ENCODE measurements at regions not wholly inside any gene's neighbourhood (a gene's known extent, or its start where the extent isn't known, plus 50 kb on each side); places are given as distances from the start of the nearest gene placed in this dataset.

- no peak for ATAC-seq
- intact Hi-C loops (cut with micrococcal nuclease) = no loop called here
- Histone ChIP-seq H3K27me3 (ENCODE audit: control insufficient read depth in 2 of 2, insufficient read depth in 2 of 2, low read length in 2 of 2) (no peaks in the 10 kb centered on the region), H3K4me3 (ENCODE audit: low read length) (no peak overlapping the region), H3K27ac (ENCODE audit: low read depth, low read length) (no peak overlapping the region), H3K4me1 (ENCODE audit: control insufficient read depth in 2 of 2, insufficient read depth in 2 of 2, low read length in 2 of 2) (no peaks in the 10 kb centered on the region), H3K9me3 (ENCODE audit: control insufficient read depth in 2 of 3, low read length in 3 of 3) (no peaks in the 10 kb centered on the region), H3K36me3 (ENCODE audit: control insufficient read depth in 2 of 3, insufficient read depth in 3 of 3, low read length in 3 of 3) (no peaks in the 10 kb centered on the region)
- Mint-ChIP-seq H3K36me3 (no peaks in the 10 kb centered on the region), H3K4me1 (peaks cover 0 to under 1% (median 0%) of the 10 kb centered on the region in 7 donors), H3K27me3 (no peaks in the 10 kb centered on the region), H3K9me3 (peaks cover 0 to 8% (median 0%) of the 10 kb centered on the region in 11 donors), H3K4me3 (no peak overlapping the region), H3K27ac (no peak overlapping the region)
- CTCF ChIA-PET = no interaction called here
- POLR2A ChIA-PET = no interaction called here
- DNase-seq = no peak
Measured at GRCh38 chr21:24339406-24339805, 1267.9 kb downstream of the MRPL39 start.

GRCh38 chr21:24336491-24336890, 1270.8 kb downstream of the MRPL39 start:
- Histone ChIP-seq H3K4me3 (ENCODE audit: low read length) (no peak overlapping the region), H3K36me3 (ENCODE audit: control insufficient read depth in 2 of 3, insufficient read depth in 3 of 3, low read length in 3 of 3) (no peaks in the 10 kb centered on the region), H3K4me1 (ENCODE audit: control insufficient read depth in 2 of 2, insufficient read depth in 2 of 2, low read length in 2 of 2) (no peaks in the 10 kb centered on the region), H3K27me3 (ENCODE audit: control insufficient read depth in 2 of 2, insufficient read depth in 2 of 2, low read length in 2 of 2) (no peaks in the 10 kb centered on the region), H3K27ac (ENCODE audit: low read depth, low read length) (no peak overlapping the region), H3K9me3 (ENCODE audit: control insufficient read depth in 2 of 3, low read length in 3 of 3) (no peaks in the 10 kb centered on the region)
- POLR2A ChIA-PET = no interaction called here
- Mint-ChIP-seq H3K27me3 (peaks cover 0 to 6% (median 0%) of the 10 kb centered on the region in 5 donors), H3K36me3 (no peaks in the 10 kb centered on the region), H3K9me3 (peaks cover 0 to 8% (median 0%) of the 10 kb centered on the region in 11 donors), H3K27ac (no peak overlapping the region), H3K4me3 (no peak overlapping the region), H3K4me1 (peaks cover 0 to 5% (median 0%) of the 10 kb centered on the region in 7 donors)
- ATAC-seq (no peak), DNase-seq (no peak)
- CTCF ChIA-PET = no interaction called here
- intact Hi-C loops (cut with micrococcal nuclease) = no loop called here

DNA sequence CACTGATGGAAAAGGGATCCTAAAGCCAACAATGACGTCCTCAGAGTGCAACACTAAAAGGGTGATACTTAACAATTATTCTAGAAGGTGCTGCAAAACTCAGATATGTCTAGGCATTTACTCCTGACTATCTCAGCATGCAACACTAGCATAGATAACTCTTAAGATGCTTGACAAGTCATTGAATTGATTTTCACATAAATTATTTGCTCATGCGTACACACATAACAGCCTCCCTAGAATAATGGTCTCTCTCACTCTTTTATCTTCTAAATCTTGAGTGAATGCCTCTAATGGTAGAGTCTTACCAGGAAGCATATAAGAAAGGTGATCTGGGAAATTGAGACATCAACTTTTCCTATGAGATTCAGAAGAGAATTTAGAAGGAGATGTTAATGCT, 1283.7 kb downstream of the MRPL39 start:
- Histone ChIP-seq H3K9me3 (ENCODE audit: control insufficient read depth in 2 of 3, low read length in 3 of 3) (no peaks in the 10 kb centered on the region), H3K27me3 (ENCODE audit: control insufficient read depth in 2 of 2, insufficient read depth in 2 of 2, low read length in 2 of 2) (no peaks in the 10 kb centered on the region), H3K4me1 (ENCODE audit: control insufficient read depth in 2 of 2, insufficient read depth in 2 of 2, low read length in 2 of 2) (no peaks in the 10 kb centered on the region), H3K36me3 (ENCODE audit: control insufficient read depth in 2 of 3, insufficient read depth in 3 of 3, low read length in 3 of 3) (no peaks in the 10 kb centered on the region), H3K4me3 (ENCODE audit: low read length) (no peak overlapping the region), H3K27ac (ENCODE audit: low read depth, low read length) (no peak overlapping the region)
- Mint-ChIP-seq H3K4me1 (no peaks in the 10 kb centered on the region), H3K4me3 (no peak overlapping the region), H3K27ac (no peak overlapping the region), H3K9me3 (peaks cover 0 to 3% (median 0%) of the 10 kb centered on the region in 11 donors), H3K27me3 (no peaks in the 10 kb centered on the region), H3K36me3 (no peaks in the 10 kb centered on the region)
- DNase-seq (no peak), ATAC-seq (no peak)
- POLR2A ChIA-PET = no interaction called here
- intact Hi-C loops (cut with micrococcal nuclease) = no loop called here
- CTCF ChIA-PET = no interaction called here

- H3K36me3 Mint-ChIP-seq = no peaks in the 10 kb centered on the region
- ChIA-PET POLR2A (no interaction called here), CTCF (no interaction called here)
Measured at GRCh38 chr21:24316277-24316922, 1290.9 kb downstream of the MRPL39 start.

DNA sequence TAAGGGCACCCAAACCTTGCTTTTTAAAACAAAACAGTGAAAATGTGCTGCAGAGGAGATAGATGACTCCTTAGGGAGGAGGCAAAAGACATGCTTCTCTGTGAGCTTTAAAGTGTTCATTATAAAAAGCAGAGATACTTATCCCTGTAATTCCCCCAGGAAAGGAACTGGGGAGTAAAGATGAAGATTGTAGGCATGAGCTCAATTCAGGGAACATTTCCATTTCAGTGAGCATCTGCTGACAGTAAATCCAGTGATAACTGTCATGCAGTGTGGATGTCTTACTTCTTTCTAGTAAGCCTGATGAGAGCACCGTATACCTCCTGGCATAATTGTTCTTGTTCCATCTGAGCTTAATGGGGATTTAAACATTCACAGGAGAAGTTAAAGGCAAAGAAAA, 1296.5 kb downstream of the MRPL39 start:
- Histone ChIP-seq H3K4me3 (ENCODE audit: low read length) (no peak overlapping the region), H3K27me3 (ENCODE audit: control insufficient read depth in 2 of 2, insufficient read depth in 2 of 2, low read length in 2 of 2) (no peaks in the 10 kb centered on the region), H3K36me3 (ENCODE audit: control insufficient read depth in 2 of 3, insufficient read depth in 3 of 3, low read length in 3 of 3) (no peaks in the 10 kb centered on the region), H3K27ac (ENCODE audit: low read depth, low read length) (no peak overlapping the region), H3K9me3 (ENCODE audit: control insufficient read depth in 2 of 3, low read length in 3 of 3) (no peaks in the 10 kb centered on the region), H3K4me1 (ENCODE audit: control insufficient read depth in 2 of 2, insufficient read depth in 2 of 2, low read length in 2 of 2) (no peaks in the 10 kb centered on the region)
- Mint-ChIP-seq H3K27ac (no peak overlapping the region), H3K4me3 (no peak overlapping the region), H3K27me3 (no peaks in the 10 kb centered on the region), H3K4me1 (peaks cover 0 to 1% (median 0%) of the 10 kb centered on the region in 7 donors), H3K9me3 (peaks cover 0 to 6% (median 0%) of the 10 kb centered on the region in 11 donors), H3K36me3 (peaks cover 0 to 6% (median 0%) of the 10 kb centered on the region in 5 donors)
- no peak for DNase-seq
- ATAC-seq = no peak
- ChIA-PET CTCF (no interaction called here), POLR2A (no interaction called here)
- intact Hi-C loops (cut with micrococcal nuclease) = no loop called here

More at GRCh38 chr21:24316277-24316922, 1290.9 kb downstream of the MRPL39 start:
- no peaks in the 10 kb centered on the region for H3K4me1 Mint-ChIP-seq
- ATAC-seq = no peak
- H3K27me3 Mint-ChIP-seq = peaks cover 0 to 3% (median 0%) of the 10 kb centered on the region in 5 donors
- H3K4me3 Mint-ChIP-seq = no peak overlapping the region
- Histone ChIP-seq H3K36me3 (ENCODE audit: control insufficient read depth in 2 of 3, insufficient read depth in 3 of 3, low read length in 3 of 3) (no peaks in the 10 kb centered on the region), H3K27ac (ENCODE audit: low read depth, low read length) (no peak overlapping the region), H3K4me1 (ENCODE audit: control insufficient read depth in 2 of 2, insufficient read depth in 2 of 2, low read length in 2 of 2) (no peaks in the 10 kb centered on the region), H3K27me3 (ENCODE audit: control insufficient read depth in 2 of 2, insufficient read depth in 2 of 2, low read length in 2 of 2) (no peaks in the 10 kb centered on the region), H3K4me3 (ENCODE audit: low read length) (no peak overlapping the region), H3K9me3 (ENCODE audit: control insufficient read depth in 2 of 3, low read length in 3 of 3) (no peaks in the 10 kb centered on the region)
- no peaks in the 10 kb centered on the region for H3K9me3 Mint-ChIP-seq
- DNase-seq = no peak
- H3K27ac Mint-ChIP-seq = no peak overlapping the region
- intact Hi-C loops (cut with micrococcal nuclease) = no loop called here

GRCh38 chr21:24308183-24308582, 1299.1 kb downstream of the MRPL39 start:
- no peaks in the 10 kb centered on the region for H3K9me3 ChIP-seq (ENCODE audit: control insufficient read depth in 2 of 3, low read length in 3 of 3)
- Mint-ChIP-seq H3K36me3 (peaks cover 0 to 6% (median 0%) of the 10 kb centered on the region in 5 donors), H3K4me1 (peaks cover 0 to 8% (median 1%) of the 10 kb centered on the region in 7 donors), H3K4me3 (no peak overlapping the region), H3K27me3 (no peaks in the 10 kb centered on the region), H3K27ac (no peak overlapping the region), H3K9me3 (peaks cover 0 to 6% (median 0%) of the 10 kb centered on the region in 11 donors)
- DNase-seq (no peak), ATAC-seq (no peak)
- no peaks in the 10 kb centered on the region for H3K36me3 ChIP-seq (ENCODE audit: control insufficient read depth in 2 of 3, insufficient read depth in 3 of 3, low read length in 3 of 3)
- H3K27ac ChIP-seq (ENCODE audit: low read depth, low read length) = no peak overlapping the region
- ChIA-PET POLR2A (no interaction called here), CTCF (interaction anchor here (0.6 kb wide), 1 partner anchor 14 kb away, joined by 3 read pairs; no protein-coding TSS in a partner anchor)
- intact Hi-C loops (cut with micrococcal nuclease) = no loop called here
- no peak overlapping the region for H3K4me3 ChIP-seq (ENCODE audit: low read length)
- no peaks in the 10 kb centered on the region for H3K27me3 ChIP-seq (ENCODE audit: control insufficient read depth in 2 of 2, insufficient read depth in 2 of 2, low read length in 2 of 2)
- H3K4me1 ChIP-seq (ENCODE audit: control insufficient read depth in 2 of 2, insufficient read depth in 2 of 2, low read length in 2 of 2) = no peaks in the 10 kb centered on the region

DNA sequence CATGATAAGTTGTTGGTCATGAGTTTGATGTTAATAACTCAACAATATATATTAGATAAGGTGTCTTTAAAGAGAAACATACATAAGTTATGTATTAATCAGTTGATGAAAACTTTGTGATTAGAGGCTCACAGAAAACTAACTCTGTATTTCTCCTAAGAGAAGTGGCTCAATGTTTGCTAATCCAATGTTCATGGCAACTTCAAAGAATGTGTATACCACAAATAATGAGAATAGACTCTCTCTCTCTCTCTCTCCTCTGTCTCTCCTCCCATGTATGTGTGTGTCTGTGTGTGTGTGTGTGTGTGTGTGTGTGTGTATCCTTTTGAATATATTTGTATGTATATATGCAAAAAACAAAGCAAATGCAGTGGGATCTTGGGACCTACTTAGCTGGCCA, 1304.9 kb downstream of the MRPL39 start:
- ATAC-seq (no peak), DNase-seq (no peak)
- ChIA-PET POLR2A (no interaction called here), CTCF (no interaction called here)
- no peak overlapping the region for H3K27ac Mint-ChIP-seq
- H3K4me3 ChIP-seq (ENCODE audit: low read length) = no peak overlapping the region
- no peaks in the 10 kb centered on the region for H3K4me1 ChIP-seq (ENCODE audit: control insufficient read depth in 2 of 2, insufficient read depth in 2 of 2, low read length in 2 of 2)
- H3K9me3 ChIP-seq (ENCODE audit: control insufficient read depth in 2 of 3, low read length in 3 of 3) = no peaks in the 10 kb centered on the region
- no peaks in the 10 kb centered on the region for H3K36me3 ChIP-seq (ENCODE audit: control insufficient read depth in 2 of 3, insufficient read depth in 3 of 3, low read length in 3 of 3)
- H3K27me3 ChIP-seq (ENCODE audit: control insufficient read depth in 2 of 2, insufficient read depth in 2 of 2, low read length in 2 of 2) = no peaks in the 10 kb centered on the region
- peaks cover 0 to 1% (median 0%) of the 10 kb centered on the region in 11 donors for H3K9me3 Mint-ChIP-seq
- no peak overlapping the region for H3K27ac ChIP-seq (ENCODE audit: low read depth, low read length)
- no peaks in the 10 kb centered on the region for H3K36me3 Mint-ChIP-seq
- peaks cover 0 to 8% (median 0%) of the 10 kb centered on the region in 7 donors for H3K4me1 Mint-ChIP-seq
- intact Hi-C loops (cut with micrococcal nuclease) = no loop called here
- no peak overlapping the region for H3K4me3 Mint-ChIP-seq
- H3K27me3 Mint-ChIP-seq = no peaks in the 10 kb centered on the region
